NCI-H146 (cell line): ENCODE measurements at regions not wholly inside any gene's neighbourhood (a gene's known extent, or its start where the extent isn't known, plus 50 kb on each side); places are given as distances from the start of the nearest gene placed in this dataset.

Experiments
- DNase-seq: peaks from one replicate; lab custom pipeline; 2025; lab: John Stamatoyannopoulos, UW

- no peak for DNase-seq
Measured at GRCh38 chr5:77569409-77569808, 69.1 kb downstream of the OTP start.

- no peak for DNase-seq
Measured at GRCh38 chr5:77568555-77568954, 70.0 kb downstream of the OTP start.

- DNase-seq = no peak
Measured at GRCh38 chr5:77568082-77568481, 70.4 kb downstream of the OTP start.

- peak; percentile 6 for DNase-seq
Measured at GRCh38 chr5:77563475-77563874, 71.4 kb upstream of the WDR41 start.

GRCh38 chr5:77561965-77562364 lies 69.8 kb upstream of the WDR41 start:
- DNase-seq = no peak

- peak; percentile 37 for DNase-seq
Measured at GRCh38 chr5:77560677-77561263, 68.7 kb upstream of the WDR41 start.

- no peak for DNase-seq
Measured at GRCh38 chr5:77558266-77558665, 66.2 kb upstream of the WDR41 start.

- no peak for DNase-seq
Measured at GRCh38 chr5:77550406-77550805, 58.3 kb upstream of the WDR41 start.

GRCh38 chr5:77545285-77545684 lies 53.2 kb upstream of the WDR41 start:
- no peak for DNase-seq
